Osteoblast (primary cell): ENCODE measurements at regions not wholly inside any gene's neighbourhood (a gene's known extent, or its start where the extent isn't known, plus 50 kb on each side); places are given as distances from the start of the nearest gene placed in this dataset.
A peak's percentile ranks its signal among the peaks of the same experiment; 100 is the strongest.

Experiments
- DNase-seq: peaks from one replicate; pipeline ENCODE4 v3.0.0; 2011; ENCODE audit warnings: low spot score, mixed read lengths; ENCODE audit not compliant: insufficient read length; ENCODE audit errors: missing footprints
- H2AFZ ChIP-seq: 2 replicates; pipeline ENCODE4 v1.6.0; 2011; ENCODE audit warnings: mild to moderate bottlenecking, low read length
- H3K27ac ChIP-seq: 2 replicates; pipeline ENCODE4 v1.5.1; 2011; ENCODE audit warnings: mild to moderate bottlenecking, low read depth, low read length, moderate library complexity
- H3K27me3 ChIP-seq: 2 replicates; pipeline ENCODE4 v1.6.0; 2012; ENCODE audit warnings: mild to moderate bottlenecking, control low read depth, inconsistent platforms, low read length, moderate library complexity; ENCODE audit not compliant: insufficient read depth
- H3K36me3 ChIP-seq: 2 replicates; pipeline ENCODE4 v1.5.1; 2011; ENCODE audit warnings: mild to moderate bottlenecking, low read length, control low read depth, moderate library complexity; ENCODE audit not compliant: insufficient read depth
- H3K4me1 ChIP-seq: 2 replicates; pipeline ENCODE4 v1.5.1; 2011; ENCODE audit warnings: mild to moderate bottlenecking, low read length, control low read depth, moderate library complexity; ENCODE audit not compliant: insufficient read depth
- H3K4me2 ChIP-seq: 2 replicates; pipeline ENCODE4 v1.6.0; 2011; ENCODE audit warnings: mild to moderate bottlenecking, low read length; ENCODE audit not compliant: insufficient read depth
- H3K4me3 ChIP-seq: fragments of 200-600 bp; sonication (generic); 3 replicates; pipeline ENCODE4 v1.5.1; 2012; ENCODE audit warnings: mild to moderate bottlenecking, low read length, inconsistent platforms; ENCODE audit not compliant: insufficient read depth
- H3K79me2 ChIP-seq: 2 replicates; pipeline ENCODE4 v1.6.0; 2012; ENCODE audit warnings: mild to moderate bottlenecking, low read length, control low read depth, inconsistent platforms; ENCODE audit not compliant: insufficient read depth
- H3K9me3 ChIP-seq: 2 replicates; pipeline ENCODE4 v1.5.1; 2011; ENCODE audit warnings: low read depth, low read length, control low read depth
- H4K20me1 ChIP-seq: 2 replicates; pipeline ENCODE4 v1.6.0; 2012; ENCODE audit warnings: mild to moderate bottlenecking, low read length, control low read depth; ENCODE audit not compliant: insufficient read depth
- TF ChIP-seq, protein P1 (sequence below): IDR thresholded peaks from 2 replicates; pipeline ENCODE4 v1.5.1; 2011; ENCODE audit warnings: mild to moderate bottlenecking, low read depth, low read length, moderate library complexity; ENCODE audit errors: extremely low read depth

DNA sequence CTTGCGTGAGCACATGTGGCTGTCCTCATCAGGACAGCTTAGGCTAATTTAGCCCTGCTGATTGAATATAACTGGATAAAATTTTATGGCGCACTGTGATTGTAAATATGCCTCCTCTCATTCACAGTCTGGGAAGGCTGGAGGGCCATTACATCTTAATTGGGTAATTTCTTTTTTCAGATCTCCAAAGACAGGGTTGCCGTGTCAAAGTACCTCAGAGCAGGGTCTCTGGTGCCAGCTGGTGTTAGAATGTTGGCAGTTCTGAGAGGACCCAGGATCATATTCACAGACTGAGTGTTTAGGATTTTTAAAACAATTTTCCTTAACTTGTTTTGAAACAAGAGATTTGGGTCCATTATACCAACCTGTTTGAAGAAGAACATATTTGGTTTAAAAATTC lies 455.7 kb upstream of the TLE4 start:
- no peaks in the 10 kb centered on the region for H3K79me2 ChIP-seq
- TF ChIP-seq, protein P1, sequence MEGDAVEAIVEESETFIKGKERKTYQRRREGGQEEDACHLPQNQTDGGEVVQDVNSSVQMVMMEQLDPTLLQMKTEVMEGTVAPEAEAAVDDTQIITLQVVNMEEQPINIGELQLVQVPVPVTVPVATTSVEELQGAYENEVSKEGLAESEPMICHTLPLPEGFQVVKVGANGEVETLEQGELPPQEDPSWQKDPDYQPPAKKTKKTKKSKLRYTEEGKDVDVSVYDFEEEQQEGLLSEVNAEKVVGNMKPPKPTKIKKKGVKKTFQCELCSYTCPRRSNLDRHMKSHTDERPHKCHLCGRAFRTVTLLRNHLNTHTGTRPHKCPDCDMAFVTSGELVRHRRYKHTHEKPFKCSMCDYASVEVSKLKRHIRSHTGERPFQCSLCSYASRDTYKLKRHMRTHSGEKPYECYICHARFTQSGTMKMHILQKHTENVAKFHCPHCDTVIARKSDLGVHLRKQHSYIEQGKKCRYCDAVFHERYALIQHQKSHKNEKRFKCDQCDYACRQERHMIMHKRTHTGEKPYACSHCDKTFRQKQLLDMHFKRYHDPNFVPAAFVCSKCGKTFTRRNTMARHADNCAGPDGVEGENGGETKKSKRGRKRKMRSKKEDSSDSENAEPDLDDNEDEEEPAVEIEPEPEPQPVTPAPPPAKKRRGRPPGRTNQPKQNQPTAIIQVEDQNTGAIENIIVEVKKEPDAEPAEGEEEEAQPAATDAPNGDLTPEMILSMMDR, result peak; percentile 10
- no peaks in the 10 kb centered on the region for H4K20me1 ChIP-seq
- no peak overlapping the region for H3K27ac ChIP-seq
- no peak overlapping the region for H3K4me2 ChIP-seq
- H2AFZ ChIP-seq, result no peak overlapping the region
- H3K27me3 ChIP-seq, result no peaks in the 10 kb centered on the region
- no peaks in the 10 kb centered on the region for H3K9me3 ChIP-seq
- H3K4me1 ChIP-seq, result no peaks in the 10 kb centered on the region
- H3K4me3 ChIP-seq, result no peak overlapping the region
- DNase-seq, result no peak
- no peaks in the 10 kb centered on the region for H3K36me3 ChIP-seq

DNA sequence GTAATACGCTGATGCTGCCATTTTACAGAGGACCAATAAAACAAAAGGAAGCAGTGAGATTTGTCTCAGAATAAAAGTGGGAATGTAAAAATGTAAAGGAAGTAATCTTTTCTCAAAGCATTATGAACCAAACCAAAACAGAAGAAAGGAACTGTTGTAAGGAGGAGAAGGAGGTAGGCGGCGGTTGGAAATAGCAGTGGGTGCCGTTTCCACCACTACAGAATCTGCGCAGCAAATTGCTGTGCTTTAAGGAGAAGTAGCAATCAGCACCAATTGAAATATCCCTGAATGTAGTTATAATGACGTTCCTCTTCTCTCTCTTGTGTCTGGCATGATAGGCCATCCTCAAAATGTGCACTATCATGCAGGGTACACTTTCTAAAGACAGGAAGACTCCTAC lies 455.1 kb upstream of the TLE4 start:
- TF ChIP-seq, protein P1, result no peak

DNA sequence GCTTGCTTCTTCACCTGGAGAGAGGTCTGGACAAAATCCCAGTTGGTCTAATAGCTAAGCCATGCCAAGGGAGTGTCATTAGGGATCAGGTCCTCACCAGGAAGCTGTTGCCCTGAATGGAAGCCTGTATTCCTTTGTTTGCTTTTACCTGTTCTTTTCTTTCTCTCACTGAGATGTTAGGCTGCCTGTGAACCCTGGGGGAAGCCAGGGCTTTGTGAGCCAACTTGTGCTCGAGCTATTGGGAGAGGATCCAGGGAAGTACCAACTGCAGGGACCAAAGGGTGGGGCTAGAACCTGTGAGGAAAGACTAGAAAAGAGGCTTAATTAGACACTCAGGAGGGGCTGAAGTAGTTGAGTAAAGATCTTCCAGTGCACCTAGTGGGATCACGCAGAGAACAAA lies 451.2 kb upstream of the TLE4 start:
- Histone ChIP-seq H3K4me2 (no peak overlapping the region), H3K79me2 (no peaks in the 10 kb centered on the region), H3K36me3 (no peaks in the 10 kb centered on the region), H3K4me3 (no peak overlapping the region), H3K4me1 (no peaks in the 10 kb centered on the region), H2AFZ (no peak overlapping the region), H3K9me3 (no peaks in the 10 kb centered on the region), H4K20me1 (no peaks in the 10 kb centered on the region), H3K27ac (no peak overlapping the region), H3K27me3 (no peaks in the 10 kb centered on the region)
- TF ChIP-seq, protein P1, result no peak
- no peak for DNase-seq

More for the DNA sequence above, 455.1 kb upstream of the TLE4 start:
- no peak overlapping the region for H3K4me3 ChIP-seq
- H3K27ac ChIP-seq, result no peak overlapping the region
- H3K4me2 ChIP-seq, result no peak overlapping the region
- H3K27me3 ChIP-seq, result no peaks in the 10 kb centered on the region
- H4K20me1 ChIP-seq, result no peaks in the 10 kb centered on the region
- no peaks in the 10 kb centered on the region for H3K4me1 ChIP-seq
- no peak overlapping the region for H2AFZ ChIP-seq
- H3K9me3 ChIP-seq, result no peaks in the 10 kb centered on the region
- H3K36me3 ChIP-seq, result no peaks in the 10 kb centered on the region
- DNase-seq, result no peak
- no peaks in the 10 kb centered on the region for H3K79me2 ChIP-seq

DNA sequence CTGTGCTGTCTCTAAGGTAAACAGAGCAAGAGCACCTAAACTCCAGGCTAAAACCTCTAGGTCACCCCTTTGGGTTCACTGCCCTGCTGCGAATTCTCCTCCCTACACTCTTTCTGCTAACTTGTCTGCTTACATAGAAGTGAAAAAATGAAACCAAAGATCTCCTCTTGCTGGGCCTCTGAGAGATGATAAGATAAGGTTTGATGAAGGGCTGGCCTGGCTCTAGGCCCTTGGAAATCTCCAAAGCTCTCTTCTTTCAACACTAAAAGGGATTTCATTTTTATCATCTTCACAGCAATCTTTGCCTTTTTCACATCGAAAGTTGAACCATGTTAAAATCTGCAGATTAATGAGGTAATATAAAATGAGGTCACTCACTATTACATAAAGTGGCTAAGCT lies 450.8 kb upstream of the TLE4 start:
- no peak overlapping the region for H3K4me2 ChIP-seq
- no peak overlapping the region for H3K27ac ChIP-seq
- H2AFZ ChIP-seq, result no peak overlapping the region
- H3K9me3 ChIP-seq, result no peaks in the 10 kb centered on the region
- DNase-seq, result no peak
- no peak overlapping the region for H3K4me3 ChIP-seq
- no peaks in the 10 kb centered on the region for H3K27me3 ChIP-seq
- TF ChIP-seq, protein P1, result no peak
- no peaks in the 10 kb centered on the region for H3K36me3 ChIP-seq
- no peaks in the 10 kb centered on the region for H3K79me2 ChIP-seq
- no peaks in the 10 kb centered on the region for H4K20me1 ChIP-seq
- no peaks in the 10 kb centered on the region for H3K4me1 ChIP-seq
